Upper lobe of left lung (tissue), 6 donors: ENCODE measurements at regions not wholly inside any gene's neighbourhood (a gene's known extent, or its start where the extent isn't known, plus 50 kb on each side); places are given as distances from the start of the nearest gene placed in this dataset.

ENCODE experiments used
- ATAC-seq, 2 donors: fragments of 200-7000 bp; cut with Tn5 transposase; one replicate each; pipeline ENCODE4 v1.9.1; 2022; ENCODE audit warnings: mild to moderate bottlenecking in 2 of 2, moderate library complexity in 2 of 2; ENCODE audit not compliant: low FRiP score in 2 of 2
- DNase-seq, 2 donors: peaks; one replicate each; pipeline ENCODE4 v3.0.0-alpha.2; 2019 to 2020
- H3K27ac ChIP-seq, 4 donors: fragments of 200-600 bp; sonication (generic); one replicate each; pipeline ENCODE4 v1.5.1; 2016 to 2019
- H3K27me3 ChIP-seq, 4 donors: fragments of 200-600 bp; sonication (generic); one replicate each; pipeline ENCODE4 v1.5.1; 2017 to 2019
- H3K36me3 ChIP-seq, 4 donors: fragments of 200-600 bp; sonication (generic); one replicate each; pipeline ENCODE4 v1.5.1; 2016 to 2019
- H3K4me1 ChIP-seq, 4 donors: fragments of 200-600 bp; sonication (generic); one replicate each; pipeline ENCODE4 v1.5.1; 2018 to 2019
- H3K4me3 ChIP-seq, 4 donors: fragments of 200-600 bp; sonication (generic); one replicate each; pipeline ENCODE4 v1.5.1; 2017 to 2019; ENCODE audit warnings: mild to moderate bottlenecking in 2 of 4, moderate library complexity in 1 of 4
- H3K9me3 ChIP-seq, 4 donors: fragments of 200-600 bp; sonication (generic); one replicate each; pipeline ENCODE4 v1.5.1; 2018 to 2019
- CTCF ChIP-seq, 6 experiments: fragments of 450-650 bp in 4 of 6; fragments of 200-600 bp in 2 of 6; sonication (generic) in 2 of 6; IDR thresholded peaks; one replicate each; pipeline ENCODE4 v1.5.1; 2016 to 2019; ENCODE audit warnings: antibody characterized with exemption in 6 of 6
- EP300 ChIP-seq, 4 donors: sonication (generic); formaldehyde crosslinking; IDR thresholded peaks; one replicate each; pipeline ENCODE4 v1.5.1; 2017; ENCODE audit warnings: antibody characterized with exemption in 4 of 4, control low read depth in 2 of 4
- POLR2A ChIP-seq, 4 donors: fragments of 450-650 bp; IDR thresholded peaks; one replicate each; pipeline ENCODE4 v1.5.1; 2016 to 2017; ENCODE audit warnings: antibody characterized with exemption in 4 of 4, mild to moderate bottlenecking in 2 of 4
- POLR2AphosphoS5 ChIP-seq, 2 donors: sonication (generic); formaldehyde crosslinking; IDR thresholded peaks; one replicate each; pipeline ENCODE4 v1.5.1; 2017; ENCODE audit warnings: antibody characterized with exemption in 2 of 2
- WGBS, 2 donors: methylation state at CpG; one replicate each; pipeline ENCODE4 v1.1.5; 2017 to 2018; 5-methylcytosine and 5-hydroxymethylcytosine counted together
- donor health status: DM: no; HTN: no; CAD: no; lungs with moderate emphysema.
- donor health status: DM: no; HTN: yes; CAD: no; lungs with severe emphysema.

- Histone ChIP-seq H3K4me1 (no peaks in the 10 kb centered on the region), H3K4me3 (no peak overlapping the region), H3K9me3 (no peaks in the 10 kb centered on the region), H3K27ac (no peak overlapping the region), H3K36me3 (no peaks in the 10 kb centered on the region), H3K27me3 (no peaks in the 10 kb centered on the region)
- 83 to 88% methylated on average over 3 of the region's 3 CpGs for WGBS, 2 donors
- DNase-seq (no peak), ATAC-seq (no peak)
- TF ChIP-seq EP300 (IDR thresholded peaks at IDR 0.05) = no peak
- no peak for TF ChIP-seq CTCF (IDR thresholded peaks at IDR 0.05)
- TF ChIP-seq POLR2A (IDR thresholded peaks at IDR 0.05) = no peak
- no peak for TF ChIP-seq POLR2AphosphoS5 (IDR thresholded peaks at IDR 0.05)
Observed at GRCh38 chr4:107261241-107261874, 225.2 kb upstream of the DKK2 start.

- TF ChIP-seq POLR2A (IDR thresholded peaks at IDR 0.05) = no peak
- TF ChIP-seq EP300 (IDR thresholded peaks at IDR 0.05) = no peak
- no peak for TF ChIP-seq CTCF (IDR thresholded peaks at IDR 0.05)
- no peak for TF ChIP-seq POLR2AphosphoS5 (IDR thresholded peaks at IDR 0.05)
- no peak for ATAC-seq
- H3K27me3 ChIP-seq = no peaks in the 10 kb centered on the region
- H3K4me3 ChIP-seq = no peak overlapping the region
- H3K9me3 ChIP-seq = no peaks in the 10 kb centered on the region
- H3K36me3 ChIP-seq = no peaks in the 10 kb centered on the region
- H3K27ac ChIP-seq = no peak overlapping the region
- no peak for DNase-seq
- no peaks in the 10 kb centered on the region for H3K4me1 ChIP-seq
- WGBS, 2 donors = 92 to 98% methylated on average over 2 of the region's 2 CpGs
Observed at GRCh38 chr4:107258359-107258758, 222.2 kb upstream of the DKK2 start.

- ATAC-seq = no peak
- no peak overlapping the region for H3K4me3 ChIP-seq
- no peaks in the 10 kb centered on the region for H3K27me3 ChIP-seq
- WGBS, 2 donors = 89 to 97% methylated on average over 2 of the region's 2 CpGs
- DNase-seq = no peak
- no peaks in the 10 kb centered on the region for H3K9me3 ChIP-seq
- H3K36me3 ChIP-seq = no peaks in the 10 kb centered on the region
- H3K27ac ChIP-seq = no peak overlapping the region
- no peaks in the 10 kb centered on the region for H3K4me1 ChIP-seq
- TF ChIP-seq POLR2A (IDR thresholded peaks at IDR 0.05) (no peak), CTCF (IDR thresholded peaks at IDR 0.05) (no peak), POLR2AphosphoS5 (IDR thresholded peaks at IDR 0.05) (no peak), EP300 (IDR thresholded peaks at IDR 0.05) (no peak)
Observed at GRCh38 chr4:107255596-107255995, 219.5 kb upstream of the DKK2 start.

GRCh38 chr4:107255114-107255513 lies 219.0 kb upstream of the DKK2 start:
- Histone ChIP-seq H3K4me1 (no peaks in the 10 kb centered on the region), H3K4me3 (no peak overlapping the region), H3K27me3 (no peaks in the 10 kb centered on the region), H3K9me3 (no peaks in the 10 kb centered on the region), H3K27ac (no peak overlapping the region), H3K36me3 (no peaks in the 10 kb centered on the region)
- TF ChIP-seq EP300 (IDR thresholded peaks at IDR 0.05) = no peak
- no peak for TF ChIP-seq CTCF (IDR thresholded peaks at IDR 0.05)
- no peak for TF ChIP-seq POLR2A (IDR thresholded peaks at IDR 0.05)
- TF ChIP-seq POLR2AphosphoS5 (IDR thresholded peaks at IDR 0.05) = no peak
- ATAC-seq = no peak
- 62 to 75% methylated on average over 1 of the region's 1 CpG for WGBS, 2 donors
- DNase-seq = no peak

GRCh38 chr4:107253579-107254068 lies 217.5 kb upstream of the DKK2 start:
- WGBS, 2 donors = 85 to 93% methylated on average over 3 of the region's 3 CpGs
- no peak for ATAC-seq

More at GRCh38 chr4:107253579-107254068, 217.5 kb upstream of the DKK2 start:
- Histone ChIP-seq H3K36me3 (no peaks in the 10 kb centered on the region), H3K27me3 (no peaks in the 10 kb centered on the region), H3K4me1 (no peaks in the 10 kb centered on the region), H3K4me3 (no peak overlapping the region), H3K27ac (no peak overlapping the region), H3K9me3 (no peaks in the 10 kb centered on the region)
- no peak for TF ChIP-seq POLR2A (IDR thresholded peaks at IDR 0.05)
- no peak for TF ChIP-seq EP300 (IDR thresholded peaks at IDR 0.05)
- TF ChIP-seq CTCF (IDR thresholded peaks at IDR 0.05) = no peak
- no peak for TF ChIP-seq POLR2AphosphoS5 (IDR thresholded peaks at IDR 0.05)
- DNase-seq = no peak
